HUES64 (cell line): ENCODE measurements at regions not wholly inside any gene's neighbourhood (a gene's known extent, or its start where the extent isn't known, plus 50 kb on each side); places are given as distances from the start of the nearest gene placed in this dataset.

Source experiments
- H3K27ac ChIP-seq: 2 replicates; pipeline ENCODE4 v1.7.0; 2013; ENCODE audit warnings: low read depth, low read length, inconsistent platforms
- H3K27me3 ChIP-seq: 2 replicates; pipeline ENCODE4 v1.6.1; 2013; ENCODE audit warnings: mild to moderate bottlenecking, low read length; ENCODE audit not compliant: insufficient read depth
- H3K36me3 ChIP-seq: 2 replicates; pipeline ENCODE4 v1.6.1; 2013; ENCODE audit warnings: mild to moderate bottlenecking, low read length; ENCODE audit not compliant: insufficient read depth
- H3K4me1 ChIP-seq: 2 replicates; pipeline ENCODE4 v1.6.1; 2013; ENCODE audit warnings: mild to moderate bottlenecking, low read length, moderate library complexity; ENCODE audit not compliant: insufficient read depth
- H3K4me3 ChIP-seq: 2 replicates; pipeline ENCODE4 v1.5.1; 2013; ENCODE audit warnings: mild to moderate bottlenecking, low read length, moderate library complexity
- H3K9ac ChIP-seq: 2 replicates; pipeline ENCODE4 v1.6.1; 2013; ENCODE audit warnings: mild to moderate bottlenecking, low read depth, low read length
- H3K9me3 ChIP-seq: 2 replicates; pipeline ENCODE4 v1.6.1; 2013; ENCODE audit warnings: low read depth, low read length; ENCODE audit not compliant: insufficient read depth
- whole genome bisulfite sequencing: fragments of 150-250, 120-280 bp; methylation state at CpG from one replicate; pipeline ENCODE4 v1.1.7; 2013; ENCODE audit warnings: missing lambda C conversion rate; 5-methylcytosine and 5-hydroxymethylcytosine counted together

DNA sequence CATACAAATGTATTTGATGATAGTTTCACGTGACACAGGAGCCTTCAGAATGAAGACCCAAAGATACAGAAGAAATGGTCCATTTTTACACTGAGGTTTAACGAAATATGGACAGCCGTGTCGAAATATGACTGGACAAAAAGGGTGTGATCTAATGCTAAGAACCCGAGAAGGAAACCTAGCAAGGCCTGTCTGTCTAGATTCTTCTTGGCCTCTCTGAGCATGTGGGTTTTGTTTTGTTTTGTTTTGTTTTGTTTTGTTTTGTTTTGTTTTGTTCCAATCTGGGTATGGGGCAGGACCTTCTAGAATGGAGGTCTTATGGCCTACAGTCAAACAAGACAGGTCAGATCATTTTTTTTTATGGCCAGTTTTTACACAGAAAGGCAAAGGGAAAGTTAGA, 242.7 kb upstream of the STT3B start:
- H3K27me3 ChIP-seq = no peaks in the 10 kb centered on the region
- 95% methylated on average over 5 of the region's 5 CpGs for WGBS
- H3K36me3 ChIP-seq = no peaks in the 10 kb centered on the region
- H3K27ac ChIP-seq = no peak overlapping the region
- H3K9me3 ChIP-seq = no peaks in the 10 kb centered on the region
- no peak overlapping the region for H3K4me3 ChIP-seq
- H3K9ac ChIP-seq = no peak overlapping the region
- peaks cover 23% of the 10 kb centered on the region; the same call in 1 of the 2 replicates for H3K4me1 ChIP-seq

DNA sequence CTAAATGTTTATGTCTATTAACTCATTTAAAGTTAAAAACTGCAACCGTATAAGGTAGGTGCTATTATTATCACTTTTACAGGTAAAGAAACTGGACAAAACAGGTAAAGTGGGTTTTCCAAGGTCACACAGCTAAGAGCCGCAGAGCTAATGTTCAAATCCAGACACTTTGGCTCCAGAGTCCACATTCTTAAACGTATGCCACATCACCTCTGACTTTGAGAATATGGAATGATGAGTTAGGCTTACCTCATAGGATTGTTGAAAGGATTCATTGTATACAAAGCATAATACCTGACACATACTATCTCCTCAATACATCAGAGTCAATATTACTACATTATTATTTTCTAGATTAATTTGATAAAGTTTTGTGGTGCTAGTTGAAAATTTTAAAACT, 240.9 kb upstream of the STT3B start:
- H3K9ac ChIP-seq = no peak overlapping the region
- 100% methylated on average over 3 of the region's 3 CpGs for WGBS
- no peaks in the 10 kb centered on the region for H3K9me3 ChIP-seq
- no peaks in the 10 kb centered on the region for H3K27me3 ChIP-seq
- H3K27ac ChIP-seq = no peak overlapping the region
- peaks cover 23% of the 10 kb centered on the region; the same call in 1 of the 2 replicates for H3K4me1 ChIP-seq
- no peaks in the 10 kb centered on the region for H3K36me3 ChIP-seq
- H3K4me3 ChIP-seq = no peak overlapping the region

DNA sequence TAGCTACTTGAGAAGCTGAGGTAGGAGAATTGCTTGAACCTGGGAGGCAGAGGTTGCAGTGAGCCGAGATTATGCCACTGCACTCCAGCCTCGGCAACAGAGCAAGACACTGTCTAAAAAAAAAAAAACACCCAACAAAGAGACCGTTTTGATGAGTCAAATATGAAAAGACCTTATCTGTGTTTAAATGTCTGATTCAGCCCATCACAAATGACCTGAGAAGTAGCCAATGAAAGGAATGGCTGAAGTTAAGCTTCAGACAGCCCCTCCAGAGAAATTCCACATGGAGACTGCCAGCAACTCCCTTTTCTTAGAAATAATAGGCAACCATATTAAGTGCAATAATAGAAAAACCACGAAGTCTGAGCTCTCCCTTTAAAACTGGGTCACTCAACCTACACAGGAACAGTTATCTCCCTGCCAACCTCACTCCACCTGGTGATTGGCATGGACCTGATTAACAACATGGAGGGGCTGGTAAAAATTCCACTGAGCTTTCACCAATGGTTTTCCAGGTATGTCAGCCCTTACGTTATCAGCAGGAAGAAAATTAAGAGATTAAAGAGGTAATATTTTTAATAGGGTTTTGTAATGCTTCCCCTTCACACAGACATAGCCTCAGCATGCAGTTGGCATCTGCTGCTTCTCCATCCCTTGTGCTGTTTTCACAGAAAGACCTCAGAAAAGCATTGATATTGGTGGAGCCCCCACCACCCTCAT, 238.1 kb upstream of the STT3B start:
- Histone ChIP-seq H3K9ac (no peak overlapping the region), H3K27ac (no peak overlapping the region), H3K4me1 (peaks cover 10% of the 10 kb centered on the region; the same call in 1 of the 2 replicates), H3K27me3 (no peaks in the 10 kb centered on the region), H3K9me3 (peaks cover 9% of the 10 kb centered on the region; the same call in 1 of the 2 replicates), H3K4me3 (no peak overlapping the region), H3K36me3 (no peaks in the 10 kb centered on the region)
- WGBS = 87% methylated on average over 4 of the region's 5 CpGs

DNA sequence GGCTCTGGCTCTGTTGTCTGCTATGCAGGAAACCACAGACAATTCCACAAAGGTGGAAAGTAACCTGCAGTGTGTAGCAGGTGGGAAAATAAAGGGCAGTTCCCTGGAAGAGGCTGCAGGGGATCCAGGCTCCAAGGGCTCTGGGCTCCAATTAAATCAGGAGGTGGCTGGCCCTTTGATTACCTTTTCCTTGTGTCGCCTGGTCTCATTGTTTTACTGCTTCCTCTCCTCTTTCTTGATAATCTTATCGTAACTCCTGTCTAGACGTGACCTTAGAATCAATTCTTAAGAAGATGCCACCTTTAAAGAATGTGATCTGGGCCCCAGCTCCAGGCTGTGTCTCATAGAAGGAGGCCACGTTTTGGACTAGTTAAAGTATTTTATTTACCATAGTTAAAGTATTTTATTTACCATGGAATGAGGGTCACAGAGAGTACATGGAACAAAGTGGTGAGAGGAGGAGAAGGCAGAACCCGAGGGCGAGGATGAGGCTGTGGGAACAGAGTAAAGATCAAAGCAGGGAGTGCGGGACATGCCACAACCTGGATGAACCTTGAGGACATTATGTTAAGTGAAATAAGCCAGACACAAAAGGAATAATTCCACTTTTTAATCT, 237.5 kb upstream of the STT3B start:
- no peaks in the 10 kb centered on the region for H3K36me3 ChIP-seq
- WGBS = 78% methylated on average over 7 of the region's 7 CpGs
- no peaks in the 10 kb centered on the region for H3K27me3 ChIP-seq
- H3K4me3 ChIP-seq = no peak overlapping the region
- peaks cover 10% of the 10 kb centered on the region; the same call in 1 of the 2 replicates for H3K4me1 ChIP-seq
- no peak overlapping the region for H3K27ac ChIP-seq
- H3K9me3 ChIP-seq = peaks cover 9% of the 10 kb centered on the region; the same call in 1 of the 2 replicates
- no peak overlapping the region for H3K9ac ChIP-seq

DNA sequence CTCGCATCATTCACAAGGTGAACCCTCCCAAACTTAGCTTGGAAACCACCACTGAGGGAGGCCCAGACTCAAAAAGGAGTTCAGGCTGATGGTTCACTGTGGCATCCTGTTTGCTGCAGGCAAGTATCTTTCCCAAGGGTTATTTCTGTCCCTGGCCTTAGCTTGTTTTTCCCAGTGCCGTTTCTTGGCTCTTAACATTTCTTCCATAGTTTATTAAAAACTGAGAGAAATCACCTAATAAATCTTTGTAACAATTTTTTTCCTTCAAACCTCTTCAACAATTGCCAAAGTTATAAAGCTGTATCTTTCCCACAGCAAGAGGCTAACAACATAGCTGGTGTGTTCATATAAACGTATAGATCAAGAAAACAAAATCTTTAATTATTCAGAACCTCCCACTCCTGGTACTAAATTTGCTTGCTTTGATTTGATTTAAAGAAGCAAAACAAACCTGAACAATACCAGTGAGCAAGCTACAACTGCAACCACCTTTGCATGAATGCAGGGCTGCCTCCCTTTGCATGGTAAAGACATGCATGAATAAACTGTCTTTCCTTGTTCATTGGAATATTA, 234.9 kb upstream of the STT3B start:
- Histone ChIP-seq H3K27ac (no peak overlapping the region), H3K9me3 (peaks cover 9% of the 10 kb centered on the region; the same call in 1 of the 2 replicates), H3K27me3 (no peaks in the 10 kb centered on the region), H3K36me3 (no peaks in the 10 kb centered on the region), H3K4me1 (no peaks in the 10 kb centered on the region), H3K4me3 (no peak overlapping the region), H3K9ac (no peak overlapping the region)
- WGBS = 96% methylated on average over 3 of the region's 3 CpGs

DNA sequence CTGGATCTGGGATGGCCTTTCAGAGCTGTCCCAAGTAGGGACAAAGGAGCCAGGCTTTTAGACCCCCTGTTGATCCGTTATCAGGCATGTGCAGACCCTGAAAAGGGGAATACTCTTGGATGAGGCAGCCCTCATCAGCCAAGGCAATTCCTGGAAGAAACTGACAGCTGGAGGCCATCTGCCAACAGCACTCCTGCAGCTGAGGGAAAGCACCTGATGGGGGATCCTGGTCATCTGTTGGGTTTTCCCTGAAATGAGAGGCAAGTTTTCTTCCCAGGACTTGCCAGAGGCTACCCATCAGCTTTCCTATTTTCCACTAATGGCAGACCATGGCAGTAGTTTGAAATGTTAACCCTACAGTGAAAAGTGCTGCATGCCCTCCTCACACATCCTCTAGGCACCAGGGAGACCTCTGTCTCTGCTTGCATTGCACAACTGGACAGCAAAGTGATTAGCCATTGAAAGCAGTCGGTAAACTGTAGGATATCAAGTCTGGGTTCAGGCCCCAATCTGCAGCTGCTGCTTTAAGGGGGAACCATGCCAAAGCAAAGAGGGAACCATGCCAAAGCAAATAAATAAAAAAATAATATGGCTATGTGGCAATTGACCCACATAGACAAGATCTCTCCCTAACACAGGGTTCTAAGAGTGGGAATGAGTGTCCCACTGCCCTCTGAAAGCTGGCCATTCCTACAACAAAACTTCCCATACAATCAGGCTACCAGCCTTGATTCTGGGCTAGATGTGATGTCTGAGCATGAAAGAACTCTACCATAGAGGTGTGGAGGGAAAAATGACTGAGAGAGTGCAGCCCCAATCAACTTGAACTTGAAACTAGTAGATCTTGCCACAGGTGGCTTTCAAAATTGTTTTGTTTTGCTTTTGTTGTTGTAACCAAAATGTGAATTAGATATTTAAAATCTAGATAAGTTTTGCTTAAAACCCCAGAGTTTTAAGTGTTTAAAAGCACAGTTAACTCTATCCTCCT, 232.0 kb upstream of the STT3B start:
- no peaks in the 10 kb centered on the region for H3K36me3 ChIP-seq
- no peak overlapping the region for H3K9ac ChIP-seq
- WGBS = 91% methylated on average over 2 of the region's 2 CpGs
- peaks cover 9% of the 10 kb centered on the region; the same call in 1 of the 2 replicates for H3K9me3 ChIP-seq
- H3K4me3 ChIP-seq = no peak overlapping the region
- H3K27me3 ChIP-seq = no peaks in the 10 kb centered on the region
- H3K4me1 ChIP-seq = no peaks in the 10 kb centered on the region
- H3K27ac ChIP-seq = no peak overlapping the region

DNA sequence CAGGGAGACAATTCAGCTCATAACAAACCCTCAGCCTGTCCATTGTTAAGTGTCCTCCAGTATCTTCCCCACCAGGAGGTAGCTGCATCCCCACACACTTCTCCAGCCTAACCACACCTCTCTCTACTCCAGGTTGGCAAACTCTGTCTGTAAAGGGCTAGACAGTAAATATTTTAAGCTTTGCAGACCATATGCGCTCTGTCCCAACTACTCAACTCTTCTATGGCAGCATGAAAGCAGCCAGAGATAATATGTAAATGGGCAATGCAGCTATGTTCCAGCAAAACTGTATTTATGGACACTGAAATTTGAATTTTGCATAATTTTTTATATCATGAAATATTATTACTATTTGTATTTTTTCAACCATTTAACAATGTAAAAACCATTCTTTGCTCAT, 230.4 kb upstream of the STT3B start:
- Histone ChIP-seq H3K27ac (no peak overlapping the region), H3K27me3 (no peaks in the 10 kb centered on the region), H3K4me1 (no peaks in the 10 kb centered on the region), H3K36me3 (no peaks in the 10 kb centered on the region), H3K9ac (no peak overlapping the region), H3K4me3 (no peak overlapping the region), H3K9me3 (peaks cover 9% of the 10 kb centered on the region; the same call in 1 of the 2 replicates)
- WGBS = 100% methylated on average over 1 of the region's 1 CpG

DNA sequence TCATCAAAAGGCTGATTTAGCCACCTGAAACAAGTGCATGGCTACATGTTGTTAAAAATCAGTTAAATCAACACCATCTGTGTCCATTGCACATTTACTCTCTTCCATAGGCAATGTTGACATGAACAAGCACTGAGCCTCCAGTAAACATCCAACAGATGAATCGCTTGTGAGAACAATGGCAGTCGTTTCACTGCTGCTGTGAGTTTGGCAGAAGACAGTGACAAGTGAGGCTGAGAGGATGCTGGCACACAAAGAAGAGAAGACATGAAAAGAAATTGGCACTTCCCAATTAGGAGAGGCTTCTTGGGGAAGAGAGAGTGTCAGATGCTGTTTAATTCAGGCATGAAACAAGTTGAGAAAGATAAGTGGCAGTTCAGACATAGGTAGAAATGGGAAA, 227.4 kb upstream of the STT3B start:
- H3K9me3 ChIP-seq = no peaks in the 10 kb centered on the region
- H3K36me3 ChIP-seq = no peaks in the 10 kb centered on the region
- no peak overlapping the region for H3K27ac ChIP-seq
- 77% methylated on average over 2 of the region's 2 CpGs for WGBS
- no peaks in the 10 kb centered on the region for H3K4me1 ChIP-seq
- H3K4me3 ChIP-seq = no peak overlapping the region
- H3K9ac ChIP-seq = no peak overlapping the region
- no peaks in the 10 kb centered on the region for H3K27me3 ChIP-seq

DNA sequence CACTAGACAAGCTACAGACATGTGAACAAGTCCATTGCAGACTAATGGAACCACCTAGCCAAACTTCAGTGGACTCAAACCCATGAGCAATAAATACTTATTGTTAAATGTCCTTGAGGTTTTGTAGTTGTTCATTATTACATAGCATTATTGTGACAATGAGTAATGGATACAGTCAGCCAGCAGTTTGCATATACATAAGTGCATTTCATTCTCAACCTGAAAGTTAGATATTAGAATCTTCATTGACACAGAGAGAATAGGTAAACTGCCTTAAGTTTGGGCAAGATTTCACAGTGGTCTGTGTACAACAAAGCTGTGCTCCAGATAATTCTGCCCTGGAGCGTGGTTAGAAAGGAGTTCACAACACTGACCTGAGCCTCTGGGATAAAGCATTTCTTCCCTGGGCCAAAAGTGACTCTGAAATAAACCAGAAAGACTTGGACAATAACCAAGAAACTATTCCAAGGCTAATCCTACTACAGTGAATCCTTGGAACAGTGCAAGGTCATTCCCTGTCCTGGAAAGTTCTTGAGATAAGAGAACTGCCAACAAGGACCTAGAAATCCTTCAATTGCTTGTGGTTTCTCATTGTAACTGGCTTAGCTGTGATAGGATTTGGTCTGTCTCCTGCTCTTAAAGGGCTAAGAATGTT, 225.5 kb upstream of the STT3B start:
- H3K27ac ChIP-seq = no peak overlapping the region
- no peak overlapping the region for H3K4me3 ChIP-seq
- WGBS = 88% methylated on average over 1 of the region's 1 CpG
- no peaks in the 10 kb centered on the region for H3K36me3 ChIP-seq
- H3K4me1 ChIP-seq = no peaks in the 10 kb centered on the region
- H3K9me3 ChIP-seq = no peaks in the 10 kb centered on the region
- no peak overlapping the region for H3K9ac ChIP-seq
- no peaks in the 10 kb centered on the region for H3K27me3 ChIP-seq

DNA sequence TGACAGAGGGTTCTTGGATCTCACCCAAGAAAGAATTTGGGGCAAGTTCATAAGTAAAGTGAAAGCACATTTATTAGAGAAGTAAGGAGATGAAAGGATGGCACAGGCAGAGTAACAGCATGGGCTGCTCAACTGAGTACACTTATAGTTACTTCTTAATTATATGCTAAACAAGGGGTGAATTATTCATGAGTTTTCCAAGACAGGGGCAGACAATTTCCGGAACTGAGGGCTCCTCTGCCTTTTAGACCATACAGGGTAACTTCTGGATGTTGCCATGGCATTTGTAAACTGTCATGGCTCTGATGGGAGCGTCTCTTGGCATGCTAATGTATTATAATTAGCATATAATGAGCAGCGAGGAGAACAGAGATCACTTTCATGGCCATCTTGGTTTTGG, 221.2 kb upstream of the STT3B start:
- Histone ChIP-seq H3K36me3 (no peaks in the 10 kb centered on the region), H3K27ac (no peak overlapping the region), H3K4me3 (no peak overlapping the region), H3K9ac (no peak overlapping the region), H3K27me3 (no peaks in the 10 kb centered on the region), H3K9me3 (peaks cover 9% of the 10 kb centered on the region), H3K4me1 (no peaks in the 10 kb centered on the region)
- 92% methylated on average over 3 of the region's 3 CpGs for WGBS
